ENCODE measurements at regions not wholly inside any gene's neighbourhood (a gene's known extent, or its start where the extent isn't known, plus 50 kb on each side); places are given as distances from the start of the nearest gene placed in this dataset.

DNA sequence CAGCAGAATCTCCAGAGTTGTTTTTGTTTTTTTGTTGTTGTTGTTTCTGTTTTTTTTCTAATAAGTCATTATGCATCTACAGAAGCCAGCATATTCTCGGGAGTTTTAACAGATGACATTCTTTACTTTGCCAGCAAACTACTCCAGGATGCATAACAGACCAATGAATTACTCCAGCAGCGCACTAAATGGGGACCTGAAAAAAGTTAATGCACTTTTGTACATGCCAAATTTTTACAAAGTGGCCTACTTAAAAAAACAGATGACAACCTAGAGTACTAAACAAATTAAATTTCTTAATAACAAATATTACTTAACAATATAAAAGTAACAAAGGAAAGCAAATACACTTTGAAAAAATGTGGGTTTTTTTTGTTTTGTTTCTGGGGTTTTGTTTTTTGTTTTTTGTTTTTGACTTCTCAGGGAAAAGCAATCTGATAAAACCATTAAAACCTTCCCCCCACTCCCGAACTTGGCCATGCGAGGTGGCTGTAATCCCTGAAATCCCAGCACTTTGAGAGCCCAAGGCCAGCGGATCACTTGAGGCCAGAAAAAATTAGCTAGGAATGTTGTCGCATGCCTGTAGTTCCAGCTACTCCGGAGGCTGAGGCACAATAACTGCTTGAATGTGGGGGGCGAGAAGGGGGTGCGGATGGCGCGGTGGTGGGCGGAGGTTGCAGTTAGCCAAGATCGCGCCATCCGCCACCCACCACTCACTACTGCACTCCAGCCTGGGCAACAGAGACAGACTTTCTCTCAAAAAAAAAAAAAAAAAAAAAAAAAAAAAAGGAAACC lies 352.4 kb downstream of the CETN3 start:
- Histone ChIP-seq H3K79me2 (replicated peaks; ENCODE audit: insufficient read depth, low read length) (no peaks in the 10 kb centered on the region), H3K27ac (ENCODE audit: low read length) (no peak overlapping the region), H3F3A (ENCODE audit: insufficient read depth, low read length, poor library complexity, severe bottlenecking) (no peaks in the 10 kb centered on the region), H3K9ac (ENCODE audit: low read length) (no peak overlapping the region), H3K4me3 (ENCODE audit: low read length) (no peak overlapping the region), H3K9me2 (ENCODE audit: insufficient read depth, low read length) (no peaks in the 10 kb centered on the region), H3K36me3 (ENCODE audit: insufficient read depth, low read length) (no peaks in the 10 kb centered on the region), H3K4me2 (ENCODE audit: low read length) (no peak overlapping the region), H2AFZ (ENCODE audit: low read depth, low read length) (no peak overlapping the region), H3K9me3 (ENCODE audit: low read length) (no peaks in the 10 kb centered on the region), H4K20me1 (ENCODE audit: insufficient read depth) (no peaks in the 10 kb centered on the region), H3K27me3 (ENCODE audit: insufficient read depth, low read depth, low read length) (no peaks in the 10 kb centered on the region)
- TF ChIP-seq SMC3 (conservative IDR thresholded peaks at IDR 0.05; ENCODE audit: poor library complexity) = no peak
- TF ChIP-seq TAF1 (IDR thresholded peaks at IDR 0.05; ENCODE audit: low read depth) = no peak
- TF ChIP-seq MXI1 (conservative IDR thresholded peaks at IDR 0.05; ENCODE audit: poor library complexity, severe bottlenecking) = no peak
- TF ChIP-seq RAD21 (conservative IDR thresholded peaks at IDR 0.05) = no peak
- TF ChIP-seq, protein P1, sequence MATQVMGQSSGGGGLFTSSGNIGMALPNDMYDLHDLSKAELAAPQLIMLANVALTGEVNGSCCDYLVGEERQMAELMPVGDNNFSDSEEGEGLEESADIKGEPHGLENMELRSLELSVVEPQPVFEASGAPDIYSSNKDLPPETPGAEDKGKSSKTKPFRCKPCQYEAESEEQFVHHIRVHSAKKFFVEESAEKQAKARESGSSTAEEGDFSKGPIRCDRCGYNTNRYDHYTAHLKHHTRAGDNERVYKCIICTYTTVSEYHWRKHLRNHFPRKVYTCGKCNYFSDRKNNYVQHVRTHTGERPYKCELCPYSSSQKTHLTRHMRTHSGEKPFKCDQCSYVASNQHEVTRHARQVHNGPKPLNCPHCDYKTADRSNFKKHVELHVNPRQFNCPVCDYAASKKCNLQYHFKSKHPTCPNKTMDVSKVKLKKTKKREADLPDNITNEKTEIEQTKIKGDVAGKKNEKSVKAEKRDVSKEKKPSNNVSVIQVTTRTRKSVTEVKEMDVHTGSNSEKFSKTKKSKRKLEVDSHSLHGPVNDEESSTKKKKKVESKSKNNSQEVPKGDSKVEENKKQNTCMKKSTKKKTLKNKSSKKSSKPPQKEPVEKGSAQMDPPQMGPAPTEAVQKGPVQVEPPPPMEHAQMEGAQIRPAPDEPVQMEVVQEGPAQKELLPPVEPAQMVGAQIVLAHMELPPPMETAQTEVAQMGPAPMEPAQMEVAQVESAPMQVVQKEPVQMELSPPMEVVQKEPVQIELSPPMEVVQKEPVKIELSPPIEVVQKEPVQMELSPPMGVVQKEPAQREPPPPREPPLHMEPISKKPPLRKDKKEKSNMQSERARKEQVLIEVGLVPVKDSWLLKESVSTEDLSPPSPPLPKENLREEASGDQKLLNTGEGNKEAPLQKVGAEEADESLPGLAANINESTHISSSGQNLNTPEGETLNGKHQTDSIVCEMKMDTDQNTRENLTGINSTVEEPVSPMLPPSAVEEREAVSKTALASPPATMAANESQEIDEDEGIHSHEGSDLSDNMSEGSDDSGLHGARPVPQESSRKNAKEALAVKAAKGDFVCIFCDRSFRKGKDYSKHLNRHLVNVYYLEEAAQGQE (IDR thresholded peaks at IDR 0.05; ENCODE audit: borderline replicate concordance) = no peak
- TF ChIP-seq, protein P2, sequence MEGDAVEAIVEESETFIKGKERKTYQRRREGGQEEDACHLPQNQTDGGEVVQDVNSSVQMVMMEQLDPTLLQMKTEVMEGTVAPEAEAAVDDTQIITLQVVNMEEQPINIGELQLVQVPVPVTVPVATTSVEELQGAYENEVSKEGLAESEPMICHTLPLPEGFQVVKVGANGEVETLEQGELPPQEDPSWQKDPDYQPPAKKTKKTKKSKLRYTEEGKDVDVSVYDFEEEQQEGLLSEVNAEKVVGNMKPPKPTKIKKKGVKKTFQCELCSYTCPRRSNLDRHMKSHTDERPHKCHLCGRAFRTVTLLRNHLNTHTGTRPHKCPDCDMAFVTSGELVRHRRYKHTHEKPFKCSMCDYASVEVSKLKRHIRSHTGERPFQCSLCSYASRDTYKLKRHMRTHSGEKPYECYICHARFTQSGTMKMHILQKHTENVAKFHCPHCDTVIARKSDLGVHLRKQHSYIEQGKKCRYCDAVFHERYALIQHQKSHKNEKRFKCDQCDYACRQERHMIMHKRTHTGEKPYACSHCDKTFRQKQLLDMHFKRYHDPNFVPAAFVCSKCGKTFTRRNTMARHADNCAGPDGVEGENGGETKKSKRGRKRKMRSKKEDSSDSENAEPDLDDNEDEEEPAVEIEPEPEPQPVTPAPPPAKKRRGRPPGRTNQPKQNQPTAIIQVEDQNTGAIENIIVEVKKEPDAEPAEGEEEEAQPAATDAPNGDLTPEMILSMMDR (IDR thresholded peaks at IDR 0.05; ENCODE audit: poor library complexity, severe bottlenecking) = no peak
- no peak for TF ChIP-seq EZH2 (IDR thresholded peaks at IDR 0.05; ENCODE audit: borderline replicate concordance, insufficient read depth, low read length, poor library complexity, severe bottlenecking)
- TF ChIP-seq POLR2AphosphoS5 (IDR thresholded peaks at IDR 0.05) = no peak
- TF ChIP-seq EP300 (conservative IDR thresholded peaks at IDR 0.05; ENCODE audit: poor library complexity, severe bottlenecking) = no peak

DNA sequence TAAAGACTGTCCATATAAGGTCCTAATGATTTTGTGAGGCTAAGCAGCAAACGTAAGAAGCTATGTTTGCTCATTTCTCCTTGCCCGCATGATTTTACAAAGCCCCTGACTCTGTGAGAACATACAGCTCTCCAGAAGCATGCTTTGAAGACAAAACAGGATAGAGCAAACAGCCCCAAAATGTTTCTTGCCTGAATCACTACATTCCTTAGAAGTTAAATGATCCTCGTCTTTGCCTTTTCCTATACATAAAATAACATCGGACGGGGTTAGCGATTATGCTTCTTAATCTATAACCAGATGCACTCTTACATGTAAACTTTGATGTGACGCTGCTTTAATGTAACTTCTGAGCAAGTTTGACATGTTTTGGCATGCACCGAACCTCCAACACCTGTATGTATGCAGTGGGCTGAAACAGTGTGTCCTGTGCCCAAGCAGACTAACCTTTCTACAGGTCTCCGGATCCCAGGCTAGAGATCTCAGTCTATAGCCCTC lies 353.7 kb downstream of the CETN3 start:
- H3K4me2 ChIP-seq (ENCODE audit: low read length) = no peak overlapping the region
- H3K9me3 ChIP-seq (ENCODE audit: low read length) = no peaks in the 10 kb centered on the region
- no peak overlapping the region for H3K27ac ChIP-seq (ENCODE audit: low read length)
- H2AFZ ChIP-seq (ENCODE audit: low read depth, low read length) = no peak overlapping the region
- no peaks in the 10 kb centered on the region for H3K36me3 ChIP-seq (ENCODE audit: insufficient read depth, low read length)
- H3K79me2 ChIP-seq (replicated peaks; ENCODE audit: insufficient read depth, low read length) = no peaks in the 10 kb centered on the region
- H4K20me1 ChIP-seq (ENCODE audit: insufficient read depth) = no peaks in the 10 kb centered on the region
- no peak for TF ChIP-seq POLR2AphosphoS5 (IDR thresholded peaks at IDR 0.05)
- H3K27me3 ChIP-seq (ENCODE audit: insufficient read depth, low read depth, low read length) = no peaks in the 10 kb centered on the region
- no peak overlapping the region for H3K9ac ChIP-seq (ENCODE audit: low read length)
- H3K4me3 ChIP-seq (ENCODE audit: low read length) = no peak overlapping the region
- H3K9me2 ChIP-seq (ENCODE audit: insufficient read depth, low read length) = no peaks in the 10 kb centered on the region
- no peaks in the 10 kb centered on the region for H3F3A ChIP-seq (ENCODE audit: insufficient read depth, low read length, poor library complexity, severe bottlenecking)

All from neural cell (in vitro differentiated cells).